PC-3 (cell line): ENCODE measurements at regions not wholly inside any gene's neighbourhood (a gene's known extent, or its start where the extent isn't known, plus 50 kb on each side); places are given as distances from the start of the nearest gene placed in this dataset.
A peak's percentile ranks its signal among the peaks of the same experiment; 100 is the strongest.

Source experiments
- ATAC-seq: fragments of 200-7000 bp; cut with Tn5 transposase; 2 replicates; pipeline ENCODE4 v1.9.1; 2020; ENCODE audit warnings: mild to moderate bottlenecking, moderate library complexity
- BruUV-seq: library from RNA; stranded (reverse); fragments of 400-500 nt; replicated peaks from 2 replicates; lab custom pipeline; 2021; lab: Mats Ljungman, UMichigan
- CTCF ChIA-PET: fragments of 300-600 bp; sonication (Branson Sonifier 250); formaldehyde crosslinking; loops from one replicate; lab custom pipeline; 2022; ENCODE audit warnings: antibody characterized with exemption; lab: Charles Lee
- POLR2A ChIA-PET: fragments of 300-600 bp; sonication (Branson Sonifier 250); formaldehyde crosslinking; loops from one replicate; lab custom pipeline; 2022; ENCODE audit warnings: antibody characterized with exemption; ENCODE audit not compliant: unreplicated experiment; lab: Charles Lee
- DNase-seq: peaks from one replicate; pipeline ENCODE4 v3.0.0-alpha.2; 2015
- H2AFZ ChIP-seq: fragments of 300-600 bp; sonication (generic); 2 replicates; pipeline ENCODE4 v1.6.0; 2016; ENCODE audit warnings: antibody characterized with exemption, low read length
- H3F3A ChIP-seq: fragments of 300-600 bp; sonication (generic); one replicate; pipeline ENCODE4 v1.6.0; 2017; ENCODE audit warnings: antibody characterized with exemption, low read length, control low read depth, mild to moderate bottlenecking; ENCODE audit not compliant: unreplicated experiment
- H3K27ac ChIP-seq: fragments of 300-600 bp; sonication (generic); 2 replicates; pipeline ENCODE4 v1.5.1; 2016; ENCODE audit warnings: mild to moderate bottlenecking, low read length
- H3K27me3 ChIP-seq: fragments of 300-600 bp; sonication (generic); 2 replicates; pipeline ENCODE4 v1.6.1; 2016; ENCODE audit warnings: low read length, mixed read lengths
- H3K36me3 ChIP-seq: fragments of 300-600 bp; sonication (generic); 2 replicates; pipeline ENCODE4 v1.6.1; 2016; ENCODE audit warnings: low read depth, mixed run types, low read length, mixed read lengths
- H3K4me1 ChIP-seq: fragments of 300-600 bp; sonication (generic); 2 replicates; pipeline ENCODE4 v1.5.1; 2016; ENCODE audit warnings: low read length; ENCODE audit not compliant: insufficient read depth
- H3K4me2 ChIP-seq: fragments of 300-600 bp; sonication (generic); 2 replicates; pipeline ENCODE4 v1.6.0; 2016; ENCODE audit warnings: low read length
- H3K4me3 ChIP-seq: fragments of 300-600 bp; sonication (generic); 2 replicates; pipeline ENCODE4 v1.5.1; 2016; ENCODE audit warnings: mild to moderate bottlenecking, low read length, mixed read lengths
- H3K79me2 ChIP-seq: fragments of 300-600 bp; sonication (generic); 2 replicates; pipeline ENCODE4 v1.6.1; 2017; ENCODE audit warnings: low read length, mixed read lengths
- H3K9ac ChIP-seq: fragments of 300-600 bp; sonication (generic); 2 replicates; pipeline ENCODE4 v1.6.0; 2016; ENCODE audit warnings: mild to moderate bottlenecking, low read length
- H3K9me2 ChIP-seq: fragments of 300-600 bp; sonication (generic); replicated peaks from 2 replicates; pipeline ENCODE4 v1.6.1; 2016; ENCODE audit warnings: mixed run types, low read length, mixed read lengths
- H3K9me3 ChIP-seq: fragments of 300-600 bp; sonication (generic); 2 replicates; pipeline ENCODE4 v1.6.1; 2016; ENCODE audit warnings: low read length, mixed read lengths
- H4K20me1 ChIP-seq: fragments of 300-600 bp; sonication (generic); 2 replicates; pipeline ENCODE4 v1.6.1; 2016; ENCODE audit warnings: low read length, mixed read lengths
- EZH2 ChIP-seq: fragments of 300-600 bp; sonication (generic); IDR thresholded peaks from one replicate; pipeline ENCODE4 v1.6.1; 2017; ENCODE audit warnings: antibody characterized with exemption, mild to moderate bottlenecking, low read length; ENCODE audit not compliant: unreplicated experiment
- EZH2phosphoT487 ChIP-seq: fragments of 300-600 bp; sonication (generic); IDR thresholded peaks from 2 replicates; pipeline ENCODE4 v1.6.1; 2018; ENCODE audit warnings: mild to moderate bottlenecking, antibody characterized with exemption, low read length, borderline replicate concordance
- intact Hi-C: fragments of 100-400 bp; cut with micrococcal nuclease; formaldehyde crosslinking; loops from 2 replicates; pipeline ENCODE4 v1.9.0; 2023
- TF ChIP-seq, protein P1 (sequence below): fragments of 300-600 bp; sonication (generic); conservative IDR thresholded peaks from 2 replicates; pipeline ENCODE4 v1.5.1; 2017; ENCODE audit warnings: antibody characterized with exemption, low read depth, mild to moderate bottlenecking, low read length

DNA sequence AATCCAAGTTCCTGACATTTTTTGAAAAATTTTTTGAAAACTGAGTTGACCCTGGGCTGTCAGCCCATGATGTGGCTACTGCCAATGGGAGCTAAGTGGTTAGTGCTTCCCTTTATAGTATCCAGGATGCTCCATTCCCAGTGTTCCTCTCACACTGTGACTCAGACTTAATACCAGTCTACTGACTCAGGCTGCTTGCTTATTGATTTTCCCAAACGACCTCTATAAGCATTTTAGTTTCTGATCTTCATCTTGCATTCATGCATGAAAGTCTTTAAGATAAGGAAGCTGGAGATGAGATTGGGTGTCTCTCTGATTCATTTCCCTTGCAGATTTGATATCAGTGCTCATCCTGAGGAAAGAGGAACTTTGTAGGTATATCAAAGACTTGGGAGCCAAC lies 560.0 kb downstream of the TBC1D32 start:
- no TSS peak for BruUV-seq
- Histone ChIP-seq H3K9me2 (no peaks in the 10 kb centered on the region), H3K4me1 (0 out of 2 replicates have a peak, but pooled peaks cover 8% of the 10 kb centered on the region), H3K36me3 (no peaks in the 10 kb centered on the region), H3F3A (no peaks in the 10 kb centered on the region), H3K4me2 (peak overlapping the region; percentile 21; the same call in 1 of the 2 replicates), H3K27ac (no peak overlapping the region; the same call in 1 of the 2 replicates), H3K4me3 (no peak overlapping the region), H3K79me2 (no peaks in the 10 kb centered on the region), H3K27me3 (no peaks in the 10 kb centered on the region), H3K9ac (no peak overlapping the region), H2AFZ (no peak overlapping the region), H3K9me3 (no peaks in the 10 kb centered on the region), H4K20me1 (no peaks in the 10 kb centered on the region)
- ATAC-seq (peak; percentile 98), DNase-seq (peak; percentile 58)
- intact Hi-C loops = no loop called here
- ChIA-PET CTCF (no interaction called here), POLR2A (no interaction called here)
- TF ChIP-seq EZH2phosphoT487 = no peak
- TF ChIP-seq, protein P1, sequence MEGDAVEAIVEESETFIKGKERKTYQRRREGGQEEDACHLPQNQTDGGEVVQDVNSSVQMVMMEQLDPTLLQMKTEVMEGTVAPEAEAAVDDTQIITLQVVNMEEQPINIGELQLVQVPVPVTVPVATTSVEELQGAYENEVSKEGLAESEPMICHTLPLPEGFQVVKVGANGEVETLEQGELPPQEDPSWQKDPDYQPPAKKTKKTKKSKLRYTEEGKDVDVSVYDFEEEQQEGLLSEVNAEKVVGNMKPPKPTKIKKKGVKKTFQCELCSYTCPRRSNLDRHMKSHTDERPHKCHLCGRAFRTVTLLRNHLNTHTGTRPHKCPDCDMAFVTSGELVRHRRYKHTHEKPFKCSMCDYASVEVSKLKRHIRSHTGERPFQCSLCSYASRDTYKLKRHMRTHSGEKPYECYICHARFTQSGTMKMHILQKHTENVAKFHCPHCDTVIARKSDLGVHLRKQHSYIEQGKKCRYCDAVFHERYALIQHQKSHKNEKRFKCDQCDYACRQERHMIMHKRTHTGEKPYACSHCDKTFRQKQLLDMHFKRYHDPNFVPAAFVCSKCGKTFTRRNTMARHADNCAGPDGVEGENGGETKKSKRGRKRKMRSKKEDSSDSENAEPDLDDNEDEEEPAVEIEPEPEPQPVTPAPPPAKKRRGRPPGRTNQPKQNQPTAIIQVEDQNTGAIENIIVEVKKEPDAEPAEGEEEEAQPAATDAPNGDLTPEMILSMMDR = no peak
- no peak for TF ChIP-seq EZH2

DNA sequence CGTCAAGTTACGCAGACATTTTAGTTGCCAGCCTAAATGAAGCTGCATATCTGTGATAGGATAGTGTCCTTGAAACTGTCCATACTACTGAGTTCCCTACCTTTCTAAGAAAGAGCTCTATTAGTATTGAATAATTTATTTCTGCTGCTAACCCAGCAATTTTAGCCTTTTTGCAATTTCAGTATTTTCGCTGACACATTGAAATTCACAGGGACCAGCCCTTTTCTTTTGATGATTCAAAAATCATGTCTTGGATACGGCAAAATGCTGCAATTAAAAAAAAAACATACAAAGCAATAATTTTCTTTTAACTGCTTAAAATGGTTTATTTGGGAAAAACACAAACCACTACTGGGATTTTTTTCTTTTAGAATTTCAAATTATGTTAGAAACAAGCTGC lies 563.3 kb downstream of the TBC1D32 start:
- ATAC-seq (no peak), DNase-seq (no peak)
- Histone ChIP-seq H3K27ac (no peak overlapping the region), H3K79me2 (no peaks in the 10 kb centered on the region), H3K4me3 (no peak overlapping the region), H2AFZ (no peak overlapping the region), H3K4me1 (0 out of 2 replicates have a peak, but pooled peaks cover 8% of the 10 kb centered on the region), H3K9me2 (no peaks in the 10 kb centered on the region), H3F3A (no peaks in the 10 kb centered on the region), H3K27me3 (no peaks in the 10 kb centered on the region), H3K9ac (no peak overlapping the region), H3K4me2 (no peak overlapping the region), H3K36me3 (no peaks in the 10 kb centered on the region), H4K20me1 (no peaks in the 10 kb centered on the region), H3K9me3 (no peaks in the 10 kb centered on the region)
- BruUV-seq = no TSS peak
- POLR2A ChIA-PET = no interaction called here
- CTCF ChIA-PET = no interaction called here
- intact Hi-C loops = no loop called here
- TF ChIP-seq EZH2 (no peak), EZH2phosphoT487 (no peak)
- TF ChIP-seq, protein P1 = no peak

DNA sequence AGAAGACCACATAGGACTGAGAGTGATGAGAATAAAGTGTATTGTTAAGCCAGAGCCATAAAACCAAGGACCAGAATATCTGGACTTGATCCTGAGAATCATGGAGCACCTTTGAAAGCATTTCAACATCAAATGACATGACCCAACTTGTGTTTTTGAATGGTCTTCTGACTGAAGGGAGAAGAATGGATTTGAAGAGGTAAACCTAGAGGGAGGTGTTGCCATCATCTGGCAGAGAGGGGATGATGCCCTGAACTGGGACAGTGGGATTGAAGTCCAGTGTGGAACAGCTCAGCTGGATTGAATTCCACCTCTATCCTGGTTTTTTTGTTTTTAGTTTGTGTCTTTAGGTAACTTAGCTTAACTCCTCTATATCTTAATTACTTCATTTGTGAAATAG lies 570.0 kb downstream of the TBC1D32 start:
- ATAC-seq (no peak), DNase-seq (no peak)
- POLR2A ChIA-PET = no interaction called here

More for the DNA sequence above, 570.0 kb downstream of the TBC1D32 start:
- Histone ChIP-seq H4K20me1 (no peaks in the 10 kb centered on the region), H3F3A (no peaks in the 10 kb centered on the region), H3K9me3 (no peaks in the 10 kb centered on the region), H2AFZ (no peak overlapping the region), H3K9ac (no peak overlapping the region), H3K27me3 (no peaks in the 10 kb centered on the region), H3K4me3 (no peak overlapping the region), H3K4me1 (no peaks in the 10 kb centered on the region), H3K27ac (no peak overlapping the region), H3K79me2 (no peaks in the 10 kb centered on the region), H3K4me2 (no peak overlapping the region), H3K9me2 (no peaks in the 10 kb centered on the region), H3K36me3 (no peaks in the 10 kb centered on the region)
- BruUV-seq = no TSS peak
- no peak for TF ChIP-seq EZH2
- TF ChIP-seq, protein P1 = no peak
- no peak for TF ChIP-seq EZH2phosphoT487
- intact Hi-C loops = no loop called here
- CTCF ChIA-PET = no interaction called here
